Mesodermal cell (in vitro differentiated cells): ENCODE measurements at regions not wholly inside any gene's neighbourhood (a gene's known extent, or its start where the extent isn't known, plus 50 kb on each side); places are given as distances from the start of the nearest gene placed in this dataset.

Source experiments
- H3K27ac ChIP-seq: 2 replicates; pipeline ENCODE4 v1.7.0; 2013; ENCODE audit warnings: mild to moderate bottlenecking, low read depth, low read length, moderate library complexity; ENCODE audit not compliant: severe bottlenecking
- H3K36me3 ChIP-seq: 2 replicates; pipeline ENCODE4 v1.7.1; 2013; ENCODE audit warnings: mild to moderate bottlenecking, low read length, moderate library complexity; ENCODE audit not compliant: control insufficient read depth, insufficient read depth
- H3K4me1 ChIP-seq: one replicate; pipeline ENCODE4 v1.7.1; 2013; ENCODE audit warnings: mild to moderate bottlenecking, low read length; ENCODE audit not compliant: insufficient read depth, control insufficient read depth, poor library complexity, severe bottlenecking
- H3K4me3 ChIP-seq: 2 replicates; pipeline ENCODE4 v1.7.0; 2013; ENCODE audit warnings: low read length, control low read depth, mild to moderate bottlenecking; ENCODE audit not compliant: insufficient read depth, poor library complexity, severe bottlenecking; ENCODE audit errors: extremely low read depth
- H3K9me3 ChIP-seq: 2 replicates; pipeline ENCODE4 v1.7.1; 2013; ENCODE audit warnings: mild to moderate bottlenecking, low read length, moderate library complexity; ENCODE audit not compliant: control insufficient read depth
- WGBS, 2 experiments: methylation state at CpG; one replicate each; pipeline ENCODE4 v1.1.5; 2013; ENCODE audit warnings: missing lambda C conversion rate in 2 of 2; ENCODE audit not compliant: insufficient coverage in 2 of 2; 5-methylcytosine and 5-hydroxymethylcytosine counted together

DNA sequence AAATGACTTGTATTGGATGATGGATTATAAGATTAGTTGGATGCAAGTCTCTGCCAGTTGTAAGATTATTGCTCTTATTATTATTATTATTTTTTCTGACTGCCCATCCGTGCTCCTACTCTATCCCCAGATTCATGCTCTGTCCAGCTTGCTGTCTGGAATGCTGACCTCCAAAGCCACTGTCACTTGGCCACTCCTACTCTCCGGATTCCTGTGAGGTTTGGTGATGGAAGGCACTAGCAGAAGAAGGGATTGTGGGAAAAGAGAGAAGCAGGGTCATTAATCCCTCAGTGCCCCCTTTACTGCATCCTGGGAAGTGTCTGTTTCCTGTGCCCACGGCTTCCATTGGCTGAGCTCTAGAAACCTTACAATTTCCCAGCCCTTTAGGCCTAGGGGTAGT is 76.3 kb upstream of the IL12B start:
- Histone ChIP-seq H3K36me3 (no peaks in the 10 kb centered on the region), H3K4me3 (no peak overlapping the region), H3K9me3 (no peaks in the 10 kb centered on the region), H3K4me1 (no peaks in the 10 kb centered on the region), H3K27ac (no peak overlapping the region)
- 57% methylated on average over 1 of the region's 3 CpGs; no CpG with 5 or more reads in 1 of the 2 experiments for WGBS, 2 experiments

DNA sequence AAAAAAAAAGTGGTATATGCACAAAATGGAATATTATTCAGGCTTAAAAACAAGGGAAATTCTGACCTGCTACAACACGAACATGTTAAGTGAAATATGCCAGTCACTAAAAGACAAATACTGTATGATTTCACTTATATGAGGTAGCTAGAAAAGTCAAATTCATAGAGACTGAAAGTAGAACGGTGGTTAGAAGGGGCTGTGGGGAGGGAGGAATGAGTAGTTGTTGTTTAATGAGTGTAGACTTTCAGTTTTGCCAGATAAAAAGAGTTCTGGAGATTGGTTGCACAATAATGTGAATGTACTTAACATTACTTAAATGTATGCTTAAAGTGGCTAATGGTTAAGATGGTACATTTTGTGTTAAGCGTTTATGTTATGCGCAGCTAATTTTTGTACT is 79.5 kb upstream of the IL12B start:
- Histone ChIP-seq H3K27ac (no peak overlapping the region), H3K4me3 (no peak overlapping the region), H3K9me3 (no peaks in the 10 kb centered on the region), H3K4me1 (no peaks in the 10 kb centered on the region), H3K36me3 (no peaks in the 10 kb centered on the region)
- whole genome bisulfite sequencing, 2 experiments, result 91 to 94% methylated on average over 1 to 3 of the region's 4 CpGs

DNA sequence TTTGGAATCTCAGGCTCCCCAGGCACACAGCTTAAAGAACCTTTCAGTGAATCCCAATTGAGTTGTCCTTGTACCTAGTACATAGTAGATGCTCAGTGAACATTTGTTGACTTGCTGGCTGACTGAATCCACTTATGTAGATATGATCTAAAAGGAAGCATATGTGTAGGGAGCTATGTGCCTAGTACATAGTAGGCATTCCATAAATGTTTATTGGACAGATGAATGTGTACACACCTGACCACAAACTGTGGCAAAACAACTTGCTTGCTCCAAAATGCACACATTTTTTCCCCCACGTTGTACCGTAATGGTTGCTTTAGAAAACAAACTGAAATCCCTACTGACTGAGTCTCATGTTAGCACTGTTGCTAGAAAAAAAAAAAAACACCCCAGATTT is 80.2 kb upstream of the IL12B start:
- Histone ChIP-seq H3K9me3 (no peaks in the 10 kb centered on the region), H3K4me3 (no peak overlapping the region)
- whole genome bisulfite sequencing, 2 experiments, result 93% methylated on average over 2 of the region's 2 CpGs; no CpG with 5 or more reads in 1 of the 2 experiments

DNA sequence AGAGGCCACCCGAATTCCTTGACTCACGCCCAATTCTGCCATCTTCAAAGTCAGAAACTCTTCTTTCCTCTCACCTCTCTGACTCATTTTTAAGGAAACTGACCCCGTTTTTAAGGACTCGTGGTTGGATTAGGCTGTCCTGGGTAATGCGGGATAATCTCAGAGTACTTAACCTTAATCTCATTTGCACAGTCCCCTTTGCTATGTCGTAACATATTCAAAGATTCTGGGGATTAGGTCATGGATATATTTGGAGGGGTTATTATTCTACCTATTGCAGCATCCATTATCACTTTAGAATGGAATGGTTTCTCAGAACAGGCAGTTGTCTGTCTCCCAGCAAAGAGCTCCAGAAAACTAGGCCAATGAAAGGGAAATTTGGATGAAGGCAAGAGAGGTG is 80.8 kb upstream of the IL12B start:
- H3K9me3 ChIP-seq, result no peaks in the 10 kb centered on the region
- no peak overlapping the region for H3K27ac ChIP-seq
- WGBS, 2 experiments, result no CpG with 5 or more reads among the region's 6 CpGs
- no peak overlapping the region for H3K4me3 ChIP-seq
- H3K4me1 ChIP-seq, result no peaks in the 10 kb centered on the region
- H3K36me3 ChIP-seq, result no peaks in the 10 kb centered on the region

More for the DNA sequence above, 80.2 kb upstream of the IL12B start:
- Histone ChIP-seq H3K4me1 (no peaks in the 10 kb centered on the region), H3K36me3 (no peaks in the 10 kb centered on the region), H3K27ac (no peak overlapping the region)

DNA sequence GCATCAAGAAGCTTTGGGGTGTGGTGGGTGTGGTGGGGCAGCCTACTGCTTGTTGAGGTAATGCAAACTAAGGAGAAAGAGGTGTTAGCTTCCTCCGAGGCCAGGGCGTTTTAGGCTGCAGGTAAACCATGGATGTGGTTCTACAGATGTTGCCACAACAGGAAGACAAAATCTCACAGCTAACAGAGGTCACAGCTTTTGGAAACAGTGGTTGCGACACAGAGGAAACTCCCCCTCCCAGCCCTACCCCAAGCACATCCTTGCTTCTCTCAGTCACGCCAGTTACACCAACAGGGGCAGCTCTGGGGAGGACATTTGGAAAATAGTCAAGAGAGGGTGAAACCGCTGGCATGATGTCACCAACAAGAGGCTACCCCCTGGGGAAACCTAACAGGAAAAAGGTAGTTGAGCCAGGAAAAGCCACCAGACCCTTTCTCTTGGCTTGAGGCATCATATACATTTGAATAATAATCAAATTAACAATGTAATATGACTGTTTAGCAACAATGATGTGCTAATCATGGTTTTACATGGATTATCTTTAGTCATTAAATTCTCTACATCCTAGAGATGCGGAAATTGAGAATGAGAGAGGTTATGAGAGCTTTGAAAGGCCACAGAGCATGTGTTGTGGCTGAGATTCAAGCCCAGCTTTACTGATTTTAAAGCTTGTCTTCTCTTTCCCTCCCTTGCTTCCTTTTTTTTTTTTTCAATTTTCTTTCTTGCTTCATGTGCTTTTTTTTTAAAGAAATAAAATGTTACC is 82.2 kb upstream of the IL12B start:
- Histone ChIP-seq H3K36me3 (no peaks in the 10 kb centered on the region), H3K4me1 (no peaks in the 10 kb centered on the region), H3K4me3 (no peak overlapping the region), H3K27ac (no peak overlapping the region), H3K9me3 (no peaks in the 10 kb centered on the region)
- WGBS, 2 experiments, result 56 to 60% methylated on average over 1 to 2 of the region's 6 CpGs

DNA sequence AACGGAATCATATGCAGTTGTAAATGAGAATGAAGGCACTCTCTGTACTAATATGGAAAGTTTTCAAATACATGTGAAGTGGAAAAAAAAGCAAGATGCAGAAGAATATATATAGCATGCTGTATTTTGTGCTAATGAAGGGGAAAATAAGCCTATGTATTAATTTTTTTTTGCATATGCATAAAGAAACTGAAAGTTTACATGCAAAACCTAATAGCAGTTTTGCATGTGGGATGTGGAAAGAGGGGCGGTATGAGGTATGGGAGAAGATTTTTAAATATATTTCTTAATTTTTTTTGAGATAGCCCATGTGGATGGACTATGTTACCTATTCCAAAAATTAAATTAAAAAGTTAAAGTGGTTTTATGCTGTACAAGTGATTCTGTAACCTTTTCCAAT is 83.7 kb upstream of the IL12B start:
- Histone ChIP-seq H3K27ac (no peak overlapping the region), H3K36me3 (no peaks in the 10 kb centered on the region), H3K9me3 (no peaks in the 10 kb centered on the region), H3K4me3 (no peak overlapping the region), H3K4me1 (no peaks in the 10 kb centered on the region)
- WGBS, 2 experiments, result 100% methylated on average over 1 of the region's 2 CpGs

DNA sequence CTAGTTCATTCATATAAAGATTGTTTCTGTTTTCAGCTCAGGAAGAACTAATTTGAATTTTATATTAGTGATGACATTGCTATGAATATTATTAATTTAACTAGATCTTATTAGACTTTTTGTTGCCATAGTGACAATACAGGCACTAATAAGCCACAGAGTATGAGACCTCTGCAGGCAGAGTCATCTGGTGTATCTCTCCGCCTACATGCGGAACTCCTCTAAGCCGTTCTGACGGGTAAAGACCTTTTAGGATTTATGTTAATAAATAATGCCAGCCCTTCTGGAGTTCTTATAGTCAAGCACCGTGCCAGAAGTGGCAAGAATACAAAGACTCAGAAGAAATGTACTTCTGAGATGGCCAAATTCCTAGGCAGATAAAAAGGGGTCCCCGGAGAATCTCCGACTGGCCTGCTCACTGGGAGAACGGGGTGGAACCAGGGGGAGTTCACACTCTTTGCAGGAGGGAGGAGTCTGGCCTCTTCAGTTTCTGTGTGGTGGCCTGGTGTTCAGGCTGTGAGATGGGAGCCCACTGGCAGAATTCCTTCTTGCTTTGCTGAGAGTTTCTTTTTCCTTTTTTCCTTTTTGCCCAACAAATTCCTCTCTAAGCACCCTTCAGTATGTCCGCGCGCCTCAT is 85.1 kb upstream of the IL12B start:
- Histone ChIP-seq H3K27ac (no peak overlapping the region), H3K9me3 (no peaks in the 10 kb centered on the region), H3K36me3 (no peaks in the 10 kb centered on the region), H3K4me3 (no peak overlapping the region), H3K4me1 (no peaks in the 10 kb centered on the region)
- 89 to 91% methylated on average over 7 to 10 of the region's 11 CpGs for WGBS, 2 experiments

DNA sequence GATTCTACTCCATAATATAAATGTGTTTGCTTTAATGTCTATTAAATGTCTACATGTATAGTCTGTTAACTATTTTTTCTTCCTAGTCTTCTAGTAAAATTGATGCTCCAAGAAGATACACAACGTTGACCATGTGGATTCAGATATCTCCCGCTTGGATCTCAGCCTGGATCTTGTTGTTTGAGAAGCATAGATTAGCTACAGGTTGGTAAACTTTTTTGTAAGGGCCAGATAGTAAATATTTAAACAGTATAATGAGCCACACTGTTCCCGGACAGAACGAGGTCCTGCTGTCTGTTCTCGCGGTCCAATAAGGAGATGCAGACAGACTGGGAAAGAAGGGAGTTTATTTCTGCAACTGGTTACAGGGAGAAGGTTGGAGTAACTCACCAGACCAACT is 86.2 kb upstream of the IL12B start:
- Histone ChIP-seq H3K36me3 (no peaks in the 10 kb centered on the region), H3K27ac (no peak overlapping the region), H3K9me3 (no peaks in the 10 kb centered on the region), H3K4me1 (no peaks in the 10 kb centered on the region), H3K4me3 (no peak overlapping the region)
- WGBS, 2 experiments, result 85 to 100% methylated on average over 4 to 5 of the region's 6 CpGs

DNA sequence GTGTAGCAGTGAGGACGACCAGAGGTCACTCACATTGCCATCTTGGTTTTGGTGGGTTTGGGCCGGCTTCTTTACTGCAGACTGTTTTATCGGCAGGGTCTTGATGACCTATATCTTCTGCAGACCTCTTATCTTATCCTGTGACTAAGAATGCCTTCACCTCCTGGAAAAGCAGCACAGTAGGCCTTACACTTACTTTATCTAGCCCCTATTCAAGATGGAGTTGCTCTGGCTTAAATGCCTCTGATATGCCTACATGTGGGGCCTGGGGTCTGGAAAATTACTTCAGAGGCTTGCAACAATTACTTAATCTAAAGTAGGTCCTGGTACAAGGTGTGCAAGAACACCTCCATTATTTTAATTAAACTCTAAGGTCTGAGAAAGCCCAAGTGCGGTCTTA is 86.9 kb upstream of the IL12B start:
- H3K4me1 ChIP-seq, result no peaks in the 10 kb centered on the region
- H3K27ac ChIP-seq, result no peak overlapping the region
- WGBS, 2 experiments, result 45 to 86% methylated on average over 2 to 3 of the region's 4 CpGs
- no peak overlapping the region for H3K4me3 ChIP-seq
- no peaks in the 10 kb centered on the region for H3K36me3 ChIP-seq
- no peaks in the 10 kb centered on the region for H3K9me3 ChIP-seq

DNA sequence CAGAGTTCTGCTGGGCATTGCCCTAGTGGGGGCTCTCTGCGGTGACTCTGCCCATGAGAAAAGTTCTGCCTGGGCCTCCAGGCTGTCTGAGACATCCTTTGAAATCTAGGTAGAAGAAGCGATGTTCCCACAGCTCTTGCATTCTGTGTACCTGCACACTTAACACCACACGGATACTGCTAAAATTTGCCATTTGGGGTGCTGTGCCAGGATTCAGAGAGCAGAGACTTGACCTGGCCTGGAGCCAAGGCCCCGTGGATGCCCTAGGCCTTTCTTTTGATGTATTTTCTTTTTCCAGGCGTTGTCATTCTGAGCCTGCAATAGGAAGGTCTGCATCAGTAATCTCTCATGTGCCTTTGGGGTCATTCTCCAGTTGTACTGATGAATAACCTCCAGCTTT is 89.3 kb upstream of the IL12B start:
- Histone ChIP-seq H3K4me3 (no peak overlapping the region), H3K27ac (no peak overlapping the region), H3K4me1 (no peaks in the 10 kb centered on the region), H3K36me3 (no peaks in the 10 kb centered on the region), H3K9me3 (no peaks in the 10 kb centered on the region)
- 88 to 90% methylated on average over 5 of the region's 5 CpGs for WGBS, 2 experiments

DNA sequence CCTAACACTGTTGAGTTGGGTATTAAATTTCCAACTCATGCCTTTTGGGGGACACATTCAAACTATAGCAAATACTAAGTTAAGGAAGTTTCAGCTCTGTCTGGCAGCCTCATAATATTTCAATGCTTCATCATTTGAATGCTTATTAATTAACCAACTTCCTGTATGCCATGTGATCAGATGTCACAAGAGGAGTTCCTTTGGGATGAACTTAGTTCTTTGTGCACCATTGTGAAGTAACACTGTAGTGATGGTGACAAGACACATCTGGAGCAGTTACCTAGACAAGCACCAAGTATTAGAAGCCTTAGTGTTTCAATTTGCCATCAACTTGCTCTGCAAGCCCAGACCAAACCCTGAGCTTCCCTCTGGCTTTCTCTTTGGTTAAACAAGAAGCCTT is 90.7 kb upstream of the IL12B start:
- H3K27ac ChIP-seq, result no peak overlapping the region
- H3K9me3 ChIP-seq, result no peaks in the 10 kb centered on the region
- H3K36me3 ChIP-seq, result no peaks in the 10 kb centered on the region
- no peak overlapping the region for H3K4me3 ChIP-seq
- H3K4me1 ChIP-seq, result no peaks in the 10 kb centered on the region
